IMR-90 (cell line): ENCODE measurements at regions not wholly inside any gene's neighbourhood (a gene's known extent, or its start where the extent isn't known, plus 50 kb on each side); places are given as distances from the start of the nearest gene placed in this dataset.

Experiments used
- ATAC-seq: fragments of 200-7000 bp; cut with Tn5 transposase; 2 replicates; pipeline ENCODE4 v1.9.1; 2020; ENCODE audit warnings: low read depth, mild to moderate bottlenecking, moderate library complexity
- BruUV-seq: library from RNA; stranded (reverse); fragments of 400-500 nt; replicated peaks from 2 replicates; lab custom pipeline; 2021; lab: Mats Ljungman, UMichigan
- CTCF ChIA-PET: fragments of 300-600 bp; formaldehyde crosslinking; extraction: SDS; loops from one replicate; lab custom pipeline; 2021; ENCODE audit warnings: antibody characterized with exemption; lab: Yijun Ruan, JAX
- POLR2A ChIA-PET: fragments of 300-600 bp; sonication (Branson Sonifier 250); formaldehyde crosslinking; loops from one replicate; lab custom pipeline; 2022; ENCODE audit warnings: antibody characterized with exemption; ENCODE audit not compliant: unreplicated experiment; lab: Charles Lee
- DNase-seq: peaks from one replicate; pipeline ENCODE4 v3.0.0; 2013
- H2AFZ ChIP-seq: replicated peaks from 2 replicates; pipeline ENCODE3; 2013; ENCODE audit warnings: low read length, mild to moderate bottlenecking; ENCODE audit not compliant: poor library complexity
- H2AK5ac ChIP-seq: 2 replicates; pipeline ENCODE4 v1.6.1; 2013; ENCODE audit warnings: low read depth, low read length, inconsistent platforms
- H2AK9ac ChIP-seq: replicated peaks from 2 replicates; pipeline ENCODE3; 2013; ENCODE audit warnings: mild to moderate bottlenecking, low read depth, low read length, moderate library complexity; ENCODE audit not compliant: poor library complexity
- H2BK120ac ChIP-seq: 2 replicates; pipeline ENCODE4 v1.6.1; 2013; ENCODE audit warnings: low read depth, low read length, inconsistent platforms
- H2BK15ac ChIP-seq: 3 replicates; pipeline ENCODE4 v1.6.1; 2013; ENCODE audit warnings: low read depth, low read length, inconsistent platforms
- H2BK20ac ChIP-seq: 2 replicates; pipeline ENCODE4 v1.6.1; 2013; ENCODE audit warnings: low read depth, mild to moderate bottlenecking, inconsistent platforms, low read length, moderate library complexity
- H2BK5ac ChIP-seq: 2 replicates; pipeline ENCODE4 v1.6.1; 2013; ENCODE audit warnings: mild to moderate bottlenecking, low read depth, low read length, inconsistent platforms; ENCODE audit not compliant: poor library complexity, severe bottlenecking
- H3K14ac ChIP-seq: replicated peaks from 2 replicates; pipeline ENCODE4 v1.6.1; 2013; ENCODE audit warnings: low read depth, low read length, inconsistent platforms
- H3K18ac ChIP-seq: 2 replicates; pipeline ENCODE4 v1.6.1; 2013; ENCODE audit warnings: low read depth, low read length, control low read depth
- H3K23ac ChIP-seq: 2 replicates; pipeline ENCODE4 v1.6.1; 2013; ENCODE audit warnings: low read depth, low read length, inconsistent platforms
- H3K27ac ChIP-seq: 2 replicates; pipeline ENCODE4 v1.5.1; 2013; ENCODE audit warnings: mild to moderate bottlenecking, control low read depth, low read length; ENCODE audit not compliant: insufficient read depth
- H3K27me3 ChIP-seq: 2 replicates; pipeline ENCODE4 v1.6.1; 2013; ENCODE audit warnings: low read length; ENCODE audit not compliant: control insufficient read depth, insufficient read depth
- H3K36me3 ChIP-seq: 2 replicates; pipeline ENCODE4 v1.6.1; 2013; ENCODE audit warnings: low read length, mixed read lengths; ENCODE audit not compliant: control insufficient read depth, insufficient read depth
- H3K4ac ChIP-seq: 2 replicates; pipeline ENCODE4 v1.6.1; 2013; ENCODE audit warnings: low read depth, low read length, inconsistent platforms
- H3K4me1 ChIP-seq: 2 replicates; pipeline ENCODE4 v1.6.1; 2013; ENCODE audit warnings: low read length, mixed read lengths; ENCODE audit not compliant: control insufficient read depth, insufficient read depth
- H3K4me2 ChIP-seq: 2 replicates; pipeline ENCODE4 v1.6.1; 2013; ENCODE audit warnings: low read depth, mild to moderate bottlenecking, control low read depth, low read length, moderate library complexity
- H3K4me3 ChIP-seq: 2 replicates; pipeline ENCODE4 v1.5.1; 2013; ENCODE audit warnings: low read depth, mild to moderate bottlenecking, control low read depth, low read length, moderate library complexity; ENCODE audit not compliant: insufficient read depth
- H3K56ac ChIP-seq: 2 replicates; pipeline ENCODE4 v1.6.1; 2013; ENCODE audit warnings: low read length, inconsistent platforms; ENCODE audit not compliant: insufficient read depth; ENCODE audit errors: extremely low read depth
- H3K79me1 ChIP-seq, 2 experiments: 2 replicates each; pipeline ENCODE4 v1.6.1; 2013; ENCODE audit warnings: low read length in 2 of 2, inconsistent platforms in 1 of 2, low read depth in 1 of 2
- H3K9ac ChIP-seq: 2 replicates; pipeline ENCODE4 v1.6.1; 2013; ENCODE audit warnings: low read depth, low read length, control low read depth
- H3K9me1 ChIP-seq: 2 replicates; pipeline ENCODE4 v1.6.1; 2013; ENCODE audit warnings: low read length, inconsistent platforms; ENCODE audit not compliant: insufficient read depth
- H3K9me3 ChIP-seq: 2 replicates; pipeline ENCODE4 v1.6.1; 2013; ENCODE audit warnings: low read length; ENCODE audit not compliant: control insufficient read depth, insufficient read depth
- H4K20me1 ChIP-seq: 2 replicates; pipeline ENCODE4 v1.6.1; 2013; ENCODE audit warnings: low read length, inconsistent platforms; ENCODE audit not compliant: insufficient read depth
- H4K5ac ChIP-seq: 2 replicates; pipeline ENCODE4 v1.6.1; 2013; ENCODE audit warnings: mild to moderate bottlenecking, low read depth, low read length, control low read depth
- H4K8ac ChIP-seq, 2 experiments: 2 replicates each; pipeline ENCODE4 v1.6.1; 2013; ENCODE audit warnings: low read depth in 2 of 2, low read length in 2 of 2, control low read depth in 1 of 2, inconsistent platforms in 1 of 2
- H4K91ac ChIP-seq: 2 replicates; pipeline ENCODE4 v1.6.1; 2013; ENCODE audit warnings: low read depth, low read length, inconsistent platforms; ENCODE audit not compliant: insufficient read depth
- BHLHE40 ChIP-seq: fragments of 150-350 bp; IDR thresholded peaks from 2 replicates; pipeline ENCODE4 v1.6.1; 2016; ENCODE audit warnings: mild to moderate bottlenecking, low read depth, low read length
- CEBPB ChIP-seq: IDR thresholded peaks from 2 replicates; pipeline ENCODE4 v1.6.1; 2012; ENCODE audit warnings: low read depth, low read length, improper control_type of control experiment
- CHD1 ChIP-seq: IDR thresholded peaks from 2 replicates; pipeline ENCODE4 v1.6.1; 2012; ENCODE audit warnings: low read depth, low read length, improper control_type of control experiment
- FOS ChIP-seq: fragments of 150-350 bp; IDR thresholded peaks from 2 replicates; pipeline ENCODE4 v1.6.1; 2016; ENCODE audit warnings: low read depth, low read length
- MAFK ChIP-seq: IDR thresholded peaks from 2 replicates; pipeline ENCODE4 v1.6.1; 2012; ENCODE audit warnings: low read depth, low read length, improper control_type of control experiment
- MXI1 ChIP-seq: IDR thresholded peaks from 2 replicates; pipeline ENCODE4 v1.6.1; 2012; ENCODE audit warnings: low read depth, mild to moderate bottlenecking, low read length, moderate library complexity, borderline replicate concordance
- NFE2L2 ChIP-seq: fragments of 150-350 bp; IDR thresholded peaks from 2 replicates; pipeline ENCODE4 v1.6.1; 2016; ENCODE audit warnings: low read depth, mild to moderate bottlenecking, low read length
- POLR2A ChIP-seq: IDR thresholded peaks from 2 replicates; pipeline ENCODE4 v1.6.1; 2012; ENCODE audit warnings: mild to moderate bottlenecking, low read depth, low read length
- RAD21 ChIP-seq: IDR thresholded peaks from 2 replicates; pipeline ENCODE4 v1.6.1; 2012; ENCODE audit warnings: low read length, improper control_type of control experiment
- RCOR1 ChIP-seq: IDR thresholded peaks from 2 replicates; pipeline ENCODE4 v1.6.1; 2012; ENCODE audit warnings: mild to moderate bottlenecking, low read length, improper control_type of control experiment; ENCODE audit not compliant: insufficient replicate concordance
- RFX5 ChIP-seq: IDR thresholded peaks from 2 replicates; pipeline ENCODE4 v1.8.0; 2012; ENCODE audit warnings: low read depth, mild to moderate bottlenecking, low read length, moderate library complexity
- SMC3 ChIP-seq: fragments of 150-350 bp; IDR thresholded peaks from 2 replicates; pipeline ENCODE4 v1.6.1; 2016; ENCODE audit warnings: low read depth, mild to moderate bottlenecking, antibody characterized with exemption, low read length, moderate library complexity
- WGBS, 2 experiments: methylation state at CpG; one replicate each; pipeline versions ENCODE4 v1.1.5 to v1.1.7; 2013; ENCODE audit warnings: missing lambda C conversion rate in 2 of 2; ENCODE audit not compliant: insufficient read length in 1 of 2; ENCODE audit errors: extremely low coverage in 2 of 2; 5-methylcytosine and 5-hydroxymethylcytosine counted together
- dilution Hi-C: fragments of 300-500 bp; cut with HindIII; formaldehyde crosslinking; loops from one replicate; pipeline ENCODE4 v1.14.3; 2018; ENCODE audit warnings: low sequenced_read_pairs; ENCODE audit not compliant: unreplicated experiment
- in situ Hi-C: fragments of 300-500 bp; cut with MboI; formaldehyde crosslinking; loops from 3 replicates; pipeline ENCODE4 v1.14.3; 2019; ENCODE audit warnings: low sequenced_read_pairs, inconsistent platforms, mixed read lengths
- intact Hi-C: fragments of 100-400 bp; cut with micrococcal nuclease; formaldehyde crosslinking; loops from 2 replicates; pipeline ENCODE4 v1.10.0; 2022
- TF ChIP-seq, protein P1 (sequence below): fragments of 150-350 bp; IDR thresholded peaks from 2 replicates; pipeline ENCODE4 v1.6.1; 2017; ENCODE audit warnings: mild to moderate bottlenecking, antibody characterized with exemption, low read length, low read depth
- TF ChIP-seq, protein P2 (sequence below): conservative IDR thresholded peaks from 2 replicates; pipeline ENCODE4 v1.5.1; 2012; ENCODE audit warnings: mild to moderate bottlenecking, low read depth, low read length, improper control_type of control experiment
- TF ChIP-seq, protein P3 (sequence below): fragments of 150-350 bp; IDR thresholded peaks from 2 replicates; pipeline ENCODE4 v1.6.1; 2016; ENCODE audit warnings: low read depth, mild to moderate bottlenecking, low read length, moderate library complexity, borderline replicate concordance

DNA sequence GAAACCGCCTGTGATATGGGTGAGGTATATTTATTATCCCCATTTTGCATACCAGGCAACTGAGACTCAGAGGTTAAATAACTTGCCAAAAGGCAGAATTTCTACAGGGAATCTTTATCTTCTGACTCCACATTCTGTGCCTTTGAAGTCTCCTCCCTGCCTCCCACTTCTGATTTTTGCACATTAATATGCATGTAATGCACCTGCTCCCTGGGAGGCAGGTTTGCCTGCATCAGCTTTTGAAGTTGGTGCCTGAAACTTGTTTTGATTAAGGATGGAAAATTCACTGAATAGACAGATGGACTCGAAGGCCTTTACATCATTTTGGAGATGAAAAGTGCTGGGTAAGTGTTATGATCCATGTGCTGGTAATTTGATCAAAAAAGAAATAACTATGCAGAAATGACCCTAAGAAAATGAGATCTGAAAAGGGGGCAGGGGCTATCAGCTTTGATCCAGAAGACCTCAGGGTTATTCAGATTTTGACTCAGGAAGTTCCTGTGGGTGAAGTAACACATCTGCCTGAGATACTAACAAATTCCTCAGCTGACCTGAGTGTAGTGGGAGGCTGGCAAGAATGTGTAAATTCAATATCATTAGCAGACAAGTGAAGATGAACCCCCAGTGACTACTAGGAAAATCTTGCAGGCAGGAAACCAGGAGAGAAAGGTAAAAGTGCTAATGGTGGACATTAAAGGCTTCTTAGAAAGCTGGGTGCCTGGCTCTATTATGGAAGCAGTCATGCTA, 167.5 kb upstream of the BOD1L1 start:
- Histone ChIP-seq H3K27ac (no peak overlapping the region), H3K4ac (no peak overlapping the region), H2BK5ac (no peak overlapping the region), H3K9me3 (no peaks in the 10 kb centered on the region), H3K79me1 (no peaks in the 10 kb centered on the region), H3K14ac (no peak overlapping the region), H4K5ac (no peak overlapping the region), H3K9ac (no peak overlapping the region), H3K27me3 (no peaks in the 10 kb centered on the region), H4K91ac (no peak overlapping the region), H2BK20ac (no peak overlapping the region), H3K4me3 (no peak overlapping the region), H3K56ac (no peak overlapping the region), H4K20me1 (no peaks in the 10 kb centered on the region), H3K4me2 (no peak overlapping the region), H2AFZ (no peak overlapping the region), H3K36me3 (no peaks in the 10 kb centered on the region), H3K9me1 (no peaks in the 10 kb centered on the region), H2BK15ac (no peak overlapping the region), H3K23ac (no peak overlapping the region), H2AK5ac (no peak overlapping the region), H2BK120ac (no peak overlapping the region), H4K8ac (no peak overlapping the region), H3K4me1 (no peaks in the 10 kb centered on the region), H3K18ac (no peak overlapping the region), H2AK9ac (no peak overlapping the region)
- in situ Hi-C loops, result no loop called here
- 40% methylated on average over 1 of the region's 2 CpGs; no CpG with 5 or more reads in 1 of the 2 experiments for WGBS, 2 experiments
- ChIA-PET CTCF (no interaction called here), POLR2A (no interaction called here)
- no TSS peak for BruUV-seq
- ATAC-seq (no peak), DNase-seq (no peak)
- TF ChIP-seq CHD1, result no peak
- TF ChIP-seq, protein P1, sequence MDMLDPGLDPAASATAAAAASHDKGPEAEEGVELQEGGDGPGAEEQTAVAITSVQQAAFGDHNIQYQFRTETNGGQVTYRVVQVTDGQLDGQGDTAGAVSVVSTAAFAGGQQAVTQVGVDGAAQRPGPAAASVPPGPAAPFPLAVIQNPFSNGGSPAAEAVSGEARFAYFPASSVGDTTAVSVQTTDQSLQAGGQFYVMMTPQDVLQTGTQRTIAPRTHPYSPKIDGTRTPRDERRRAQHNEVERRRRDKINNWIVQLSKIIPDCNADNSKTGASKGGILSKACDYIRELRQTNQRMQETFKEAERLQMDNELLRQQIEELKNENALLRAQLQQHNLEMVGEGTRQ, result no peak
- TF ChIP-seq FOS, result no peak
- no peak for TF ChIP-seq RAD21
- TF ChIP-seq SMC3, result no peak
- TF ChIP-seq CEBPB, result no peak
- TF ChIP-seq, protein P2, sequence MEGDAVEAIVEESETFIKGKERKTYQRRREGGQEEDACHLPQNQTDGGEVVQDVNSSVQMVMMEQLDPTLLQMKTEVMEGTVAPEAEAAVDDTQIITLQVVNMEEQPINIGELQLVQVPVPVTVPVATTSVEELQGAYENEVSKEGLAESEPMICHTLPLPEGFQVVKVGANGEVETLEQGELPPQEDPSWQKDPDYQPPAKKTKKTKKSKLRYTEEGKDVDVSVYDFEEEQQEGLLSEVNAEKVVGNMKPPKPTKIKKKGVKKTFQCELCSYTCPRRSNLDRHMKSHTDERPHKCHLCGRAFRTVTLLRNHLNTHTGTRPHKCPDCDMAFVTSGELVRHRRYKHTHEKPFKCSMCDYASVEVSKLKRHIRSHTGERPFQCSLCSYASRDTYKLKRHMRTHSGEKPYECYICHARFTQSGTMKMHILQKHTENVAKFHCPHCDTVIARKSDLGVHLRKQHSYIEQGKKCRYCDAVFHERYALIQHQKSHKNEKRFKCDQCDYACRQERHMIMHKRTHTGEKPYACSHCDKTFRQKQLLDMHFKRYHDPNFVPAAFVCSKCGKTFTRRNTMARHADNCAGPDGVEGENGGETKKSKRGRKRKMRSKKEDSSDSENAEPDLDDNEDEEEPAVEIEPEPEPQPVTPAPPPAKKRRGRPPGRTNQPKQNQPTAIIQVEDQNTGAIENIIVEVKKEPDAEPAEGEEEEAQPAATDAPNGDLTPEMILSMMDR, result no peak
- no peak for TF ChIP-seq POLR2A
- no peak for TF ChIP-seq RFX5
- no peak for TF ChIP-seq MXI1
- no peak for TF ChIP-seq NFE2L2
- TF ChIP-seq BHLHE40, result no peak
- TF ChIP-seq RCOR1, result no peak
- TF ChIP-seq, protein P3, sequence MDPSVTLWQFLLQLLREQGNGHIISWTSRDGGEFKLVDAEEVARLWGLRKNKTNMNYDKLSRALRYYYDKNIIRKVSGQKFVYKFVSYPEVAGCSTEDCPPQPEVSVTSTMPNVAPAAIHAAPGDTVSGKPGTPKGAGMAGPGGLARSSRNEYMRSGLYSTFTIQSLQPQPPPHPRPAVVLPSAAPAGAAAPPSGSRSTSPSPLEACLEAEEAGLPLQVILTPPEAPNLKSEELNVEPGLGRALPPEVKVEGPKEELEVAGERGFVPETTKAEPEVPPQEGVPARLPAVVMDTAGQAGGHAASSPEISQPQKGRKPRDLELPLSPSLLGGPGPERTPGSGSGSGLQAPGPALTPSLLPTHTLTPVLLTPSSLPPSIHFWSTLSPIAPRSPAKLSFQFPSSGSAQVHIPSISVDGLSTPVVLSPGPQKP, result no peak
- TF ChIP-seq MAFK, result no peak
- intact Hi-C loops, result no loop called here
- dilution Hi-C loops, result no loop called here
